ENCODE measurements at regions not wholly inside any gene's neighbourhood (a gene's known extent, or its start where the extent isn't known, plus 50 kb on each side); places are given as distances from the start of the nearest gene placed in this dataset.
A peak's percentile ranks its signal among the peaks of the same experiment; 100 is the strongest.

GRCh38 chr13:90800082-90800746, 547.3 kb upstream of the MIR17HG start (continued):
- TF ChIP-seq FOXJ3 (CRISPR knock-in tag; IDR thresholded peaks at IDR 0.05) (peak; percentile 57; the same call in 1 of the 2 replicates), ZNF778 (CRISPR knock-in tag; IDR thresholded peaks at IDR 0.05) (0 out of 2 replicates have a peak, but pooled peaks have one; percentile 59), SMARCB1 (IDR thresholded peaks at IDR 0.05; ENCODE audit: insufficient read length, low read depth) (no peak), CBX5 (IDR thresholded peaks at IDR 0.05; ENCODE audit: borderline replicate concordance, low read depth) (no peak)

DNA sequence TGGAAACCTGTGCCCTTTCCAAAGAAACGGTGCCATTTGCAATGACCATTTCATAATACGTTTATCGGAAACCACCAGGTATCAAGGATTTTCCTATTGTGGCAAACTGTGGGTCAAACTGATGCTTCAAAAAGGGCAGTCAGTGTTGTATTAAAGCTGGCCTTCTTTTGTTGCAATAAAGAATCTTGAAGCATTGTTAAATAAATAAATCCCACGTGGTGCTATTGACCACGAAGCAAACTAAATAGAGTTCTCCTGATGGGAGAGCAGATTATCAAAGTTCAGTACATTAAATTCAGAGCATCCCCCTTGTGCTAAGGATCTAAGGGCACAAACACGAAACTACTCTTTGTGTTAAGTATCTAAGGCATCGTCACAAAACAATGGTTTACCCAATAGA, 545.9 kb upstream of the MIR17HG start:
- ChIA-PET CTCF (ENCODE audit: low intra/inter-chr PET ratio) (no interaction called here), POLR2A (no interaction called here)
- in situ Hi-C loops (cut with MboI), result no loop called here
- Histone ChIP-seq H3K9me3 (replicated peaks; ENCODE audit: control insufficient read depth, insufficient read depth, low read depth, low read length) (peaks cover under 1% of the 10 kb centered on the region; the same call in 1 of the 2 replicates), H3K27ac (ENCODE audit: extremely low read depth, low read depth, low read length) (no peak overlapping the region), H3K4me2 (ENCODE audit: insufficient read depth, low read length) (no peak overlapping the region), H3K4me1 (replicated peaks in 1 of 2; ENCODE audit: control insufficient read depth in 2 of 2, insufficient read depth in 2 of 2, low read length in 2 of 2) (no peaks in the 10 kb centered on the region), H4K20me1 (replicated peaks; ENCODE audit: control insufficient read depth, insufficient read depth, low read length) (no peaks in the 10 kb centered on the region), H3K79me2 (ENCODE audit: control insufficient read depth, insufficient read depth, low read length) (no peaks in the 10 kb centered on the region), H2AFZ (ENCODE audit: low read depth, low read length) (no peak overlapping the region), H3K36me3 (ENCODE audit: control insufficient read depth, insufficient read depth, low read length) (no peaks in the 10 kb centered on the region), H3K9ac (ENCODE audit: insufficient read depth in 1 of 2, low read depth in 2 of 2, low read length in 2 of 2) (no peak overlapping the region), H3K27me3 (ENCODE audit: control insufficient read depth in 2 of 2, insufficient read depth in 2 of 2, low read length in 2 of 2) (no peaks in the 10 kb centered on the region), H3K9me1 (ENCODE audit: control insufficient read depth, insufficient read depth, low read length) (no peaks in the 10 kb centered on the region), H3K4me3 (no peak overlapping the region)
- no peak for DNase-seq (ENCODE audit: extremely low read depth in 1 of 4, low spot score in 3 of 4)
- no peak for FAIRE-seq
- TF ChIP-seq USF2 (CRISPR knock-in tag; IDR thresholded peaks at IDR 0.05) (peak; percentile 4; the same call in 1 of the 2 replicates), CAMTA2 (CRISPR knock-in tag; conservative IDR thresholded peaks at IDR 0.05) (no peak)
- no peak for ATAC-seq
- BruUV-seq (replicated peaks), result no TSS peak
- intact Hi-C loops (cut with micrococcal nuclease), result no loop called here
- 2% methylated on average over 7 of the region's 7 CpGs for WGBS (ENCODE audit: insufficient coverage, low coverage, missing lambda C conversion rate)

Measured in K562 (cell line).